Spinal cord (tissue), 9 donors: ENCODE measurements at regions not wholly inside any gene's neighbourhood (a gene's known extent, or its start where the extent isn't known, plus 50 kb on each side); places are given as distances from the start of the nearest gene placed in this dataset.
A peak's percentile ranks its signal among the peaks of the same experiment; 100 is the strongest.

ENCODE experiments used
- DNase-seq, 6 donors: peaks; one replicate each; pipeline versions ENCODE4 v3.0.0 to v3.0.0-alpha.2; 2013 to 2015; ENCODE audit warnings: low spot score in 6 of 6, low read depth in 4 of 6
- H3K27ac ChIP-seq: one replicate; pipeline ENCODE4 v1.5.1; 2013; ENCODE audit warnings: low read depth, low read length, control low read depth
- H3K27me3 ChIP-seq: one replicate; pipeline ENCODE4 v1.6.1; 2013; ENCODE audit warnings: low read length; ENCODE audit not compliant: control insufficient read depth, insufficient read depth
- H3K36me3 ChIP-seq: one replicate; pipeline ENCODE4 v1.6.1; 2013; ENCODE audit warnings: low read length; ENCODE audit not compliant: control insufficient read depth, insufficient read depth
- H3K4me1 ChIP-seq: one replicate; pipeline ENCODE4 v1.6.1; 2013; ENCODE audit warnings: low read length; ENCODE audit not compliant: control insufficient read depth, insufficient read depth
- H3K4me3 ChIP-seq: one replicate; pipeline ENCODE4 v1.5.1; 2013; ENCODE audit warnings: low read depth, low read length, control low read depth
- H3K9me3 ChIP-seq: one replicate; pipeline ENCODE4 v1.6.1; 2013; ENCODE audit warnings: low read length; ENCODE audit not compliant: control insufficient read depth, insufficient read depth
- WGBS: methylation state at CpG from one replicate; pipeline ENCODE4 v1.1.5; 2013; ENCODE audit warnings: missing lambda C conversion rate; ENCODE audit not compliant: insufficient coverage; 5-methylcytosine and 5-hydroxymethylcytosine counted together
- donor health status: healthy.

DNA sequence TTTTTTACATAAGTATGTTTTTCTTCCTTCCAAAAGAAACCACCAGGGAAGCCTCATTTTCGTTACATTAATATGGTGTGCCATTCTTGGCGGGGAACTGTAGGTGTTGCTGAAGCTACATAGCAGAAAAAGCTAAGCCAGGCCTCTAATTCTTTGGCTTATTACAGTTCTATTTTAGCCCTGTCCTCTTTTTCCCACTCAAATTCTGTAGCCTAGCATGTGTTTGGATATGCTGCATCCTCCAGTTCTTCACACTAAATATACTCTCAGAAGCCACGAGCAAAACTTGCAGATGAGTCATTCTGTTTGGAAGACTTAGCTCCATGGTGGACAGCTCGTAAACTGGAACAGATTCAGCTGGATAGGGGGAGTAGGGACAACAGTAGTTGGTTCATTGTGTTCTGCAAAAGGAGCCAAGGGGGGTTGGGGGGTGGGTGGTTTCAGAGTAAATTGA is 369.4 kb downstream of the TMEM161B start:
- DNase-seq: peak in 4 of 6 donors; percentile 31 to 88 (median 60)
- H3K36me3 ChIP-seq: no peaks in the 10 kb centered on the region
- no peaks in the 10 kb centered on the region for H3K9me3 ChIP-seq
- no peaks in the 10 kb centered on the region for H3K27me3 ChIP-seq
- H3K27ac ChIP-seq: peak overlapping the region; percentile 73
- H3K4me3 ChIP-seq: no peak overlapping the region
- H3K4me1 ChIP-seq: peaks cover 3% of the 10 kb centered on the region
- no CpG with 5 or more reads among the region's 4 CpGs for WGBS

DNA sequence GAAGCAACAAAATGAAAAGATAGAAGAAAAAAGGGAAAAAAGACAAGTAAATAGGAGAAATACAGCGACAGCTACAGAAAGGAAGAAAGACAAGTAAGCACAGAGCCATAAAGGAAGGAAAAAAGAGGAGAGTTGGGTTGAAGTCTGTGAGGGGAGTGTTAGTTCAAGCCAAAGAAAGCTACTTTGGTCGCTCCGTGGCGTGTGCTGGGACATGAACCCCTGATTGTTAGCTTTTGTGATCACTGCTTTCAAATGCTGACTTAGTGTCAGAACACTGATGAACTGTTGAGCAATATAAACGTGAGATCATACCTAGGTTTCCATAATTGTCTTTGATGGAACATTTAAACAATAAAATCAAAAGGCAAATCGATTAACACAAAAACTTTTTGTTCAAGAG is 370.1 kb downstream of the TMEM161B start:
- DNase-seq: peak in 3 of 6 donors; percentile 19 to 52 (median 31)
- H3K36me3 ChIP-seq: no peaks in the 10 kb centered on the region
- peaks cover 3% of the 10 kb centered on the region for H3K4me1 ChIP-seq
- WGBS: 64% methylated on average over 4 of the region's 6 CpGs
- no peak overlapping the region for H3K4me3 ChIP-seq
- H3K27ac ChIP-seq: peak overlapping the region; percentile 73
- no peaks in the 10 kb centered on the region for H3K9me3 ChIP-seq
- no peaks in the 10 kb centered on the region for H3K27me3 ChIP-seq

DNA sequence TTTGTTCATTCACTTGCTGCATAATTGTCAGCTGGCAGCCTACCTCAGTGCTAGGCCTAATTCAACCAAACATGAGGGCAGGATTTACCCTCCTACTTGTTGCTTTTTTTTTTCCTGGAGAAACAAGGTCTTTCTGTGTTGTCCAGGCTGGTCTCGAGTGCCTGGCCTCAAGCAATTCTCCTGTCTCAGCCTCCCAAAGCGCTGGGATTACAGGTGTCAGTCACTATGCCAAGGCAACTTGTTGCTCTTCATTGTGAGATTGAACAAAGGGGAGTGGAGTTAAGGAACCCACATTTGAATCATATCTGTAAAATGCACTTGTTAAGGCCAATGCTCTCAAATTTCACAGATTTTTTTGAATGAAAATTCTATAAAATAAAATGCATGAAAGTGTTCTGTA is 380.5 kb downstream of the TMEM161B start:
- Histone ChIP-seq H3K36me3 (no peaks in the 10 kb centered on the region), H3K4me3 (no peak overlapping the region), H3K9me3 (no peaks in the 10 kb centered on the region), H3K27ac (no peak overlapping the region), H3K27me3 (no peaks in the 10 kb centered on the region), H3K4me1 (no peaks in the 10 kb centered on the region)
- DNase-seq: no peak
- 20% methylated on average over 1 of the region's 2 CpGs for WGBS

DNA sequence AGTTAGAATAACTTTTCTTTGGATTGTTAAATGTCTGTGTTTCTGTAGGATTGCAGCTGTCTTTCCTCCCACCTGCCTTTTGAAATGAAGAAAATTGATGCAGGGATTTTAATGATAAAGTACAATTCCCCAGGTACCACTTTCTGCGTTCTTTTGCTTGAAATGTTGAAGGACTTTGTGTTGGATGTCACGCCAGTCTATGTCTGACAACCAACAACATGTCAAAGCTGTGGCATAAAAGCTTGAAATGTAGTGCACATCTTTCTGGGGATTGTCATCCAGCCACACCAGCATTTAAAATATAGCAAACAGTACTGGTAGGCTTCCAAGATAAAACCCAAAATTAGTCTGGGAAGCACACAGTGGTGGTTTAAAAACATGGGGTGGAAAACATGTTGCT is 381.4 kb downstream of the TMEM161B start:
- no peaks in the 10 kb centered on the region for H3K9me3 ChIP-seq
- DNase-seq: no peak
- H3K27ac ChIP-seq: no peak overlapping the region
- WGBS: no CpG with 5 or more reads among the region's 2 CpGs
- no peaks in the 10 kb centered on the region for H3K27me3 ChIP-seq
- no peak overlapping the region for H3K4me3 ChIP-seq
- no peaks in the 10 kb centered on the region for H3K4me1 ChIP-seq
- no peaks in the 10 kb centered on the region for H3K36me3 ChIP-seq

DNA sequence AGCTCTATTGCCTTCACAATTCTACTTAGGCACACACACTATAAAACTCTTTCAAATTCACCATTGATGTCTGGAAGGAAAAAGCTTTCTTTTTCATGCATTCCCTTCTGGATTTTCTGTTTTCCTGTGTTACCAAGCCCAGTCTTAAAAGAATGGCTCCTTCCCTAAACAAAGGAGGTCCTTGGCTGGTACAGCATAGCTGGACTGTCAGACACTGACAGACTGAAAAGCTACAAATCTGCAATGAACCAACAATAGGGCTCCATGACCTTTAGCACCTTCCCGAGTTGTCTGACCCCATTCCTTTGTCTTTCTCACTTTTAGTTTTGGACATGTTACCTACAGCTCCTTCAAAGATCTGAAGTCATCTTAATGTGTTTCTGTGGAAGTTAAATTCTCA is 382.5 kb downstream of the TMEM161B start:
- WGBS: no CpG with 5 or more reads among the region's 1 CpG

DNA sequence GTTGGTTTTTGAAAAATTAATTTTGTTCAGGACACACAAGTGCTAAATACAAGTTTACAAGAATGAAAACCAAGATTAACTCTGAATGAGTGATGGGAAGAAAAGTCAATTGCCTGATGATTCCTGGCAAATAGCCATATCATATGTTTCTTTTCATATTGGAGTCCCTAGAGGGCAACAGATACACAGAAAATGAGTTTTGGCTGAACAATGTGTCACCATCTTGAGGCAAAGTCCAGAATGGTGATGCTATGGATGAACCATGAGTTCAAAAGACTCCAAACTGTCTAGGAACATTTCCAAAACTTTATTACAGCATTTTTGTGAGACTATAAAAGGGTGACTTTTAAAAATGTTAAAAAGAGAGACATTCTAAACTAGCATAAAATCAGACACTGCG is 382.9 kb downstream of the TMEM161B start:
- Histone ChIP-seq H3K4me3 (no peak overlapping the region), H3K27ac (peak overlapping the region; percentile 26), H3K27me3 (no peaks in the 10 kb centered on the region), H3K9me3 (no peaks in the 10 kb centered on the region), H3K36me3 (no peaks in the 10 kb centered on the region), H3K4me1 (no peaks in the 10 kb centered on the region)
- WGBS: no CpG with 5 or more reads among the region's 1 CpG
- DNase-seq: peak in 1 of 6 donors; percentile 50

More for the DNA sequence above, 382.5 kb downstream of the TMEM161B start:
- no peaks in the 10 kb centered on the region for H3K36me3 ChIP-seq
- no peak overlapping the region for H3K4me3 ChIP-seq
- H3K27ac ChIP-seq: peak overlapping the region; percentile 26
- no peaks in the 10 kb centered on the region for H3K4me1 ChIP-seq
- H3K27me3 ChIP-seq: no peaks in the 10 kb centered on the region
- H3K9me3 ChIP-seq: no peaks in the 10 kb centered on the region
- DNase-seq: peak in 3 of 6 donors; percentile 42 to 63 (median 54)

DNA sequence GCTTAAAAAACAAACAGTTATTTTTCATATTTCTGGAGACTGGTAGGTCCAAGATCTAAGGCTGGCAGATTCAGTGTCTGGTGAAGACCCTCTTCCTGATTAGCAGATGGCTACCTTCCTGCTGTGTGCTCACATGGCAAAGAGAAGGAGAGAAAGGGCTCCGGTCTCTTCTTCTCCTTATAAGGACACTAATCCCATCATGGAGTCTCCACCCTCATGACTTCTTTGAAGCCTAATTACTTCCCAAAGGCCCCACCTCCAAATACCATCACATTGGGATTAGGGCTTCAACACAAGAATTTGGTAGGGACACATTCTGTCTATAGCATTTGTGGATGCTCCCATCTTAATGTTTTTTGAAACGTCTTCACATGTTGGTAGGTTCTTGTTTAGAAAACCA is 391.1 kb downstream of the TMEM161B start:
- Histone ChIP-seq H3K36me3 (no peaks in the 10 kb centered on the region), H3K4me3 (no peak overlapping the region), H3K27ac (no peak overlapping the region), H3K27me3 (no peaks in the 10 kb centered on the region), H3K4me1 (no peaks in the 10 kb centered on the region), H3K9me3 (no peaks in the 10 kb centered on the region)
- WGBS: no CpG with 5 or more reads among the region's 2 CpGs
- no peak for DNase-seq

DNA sequence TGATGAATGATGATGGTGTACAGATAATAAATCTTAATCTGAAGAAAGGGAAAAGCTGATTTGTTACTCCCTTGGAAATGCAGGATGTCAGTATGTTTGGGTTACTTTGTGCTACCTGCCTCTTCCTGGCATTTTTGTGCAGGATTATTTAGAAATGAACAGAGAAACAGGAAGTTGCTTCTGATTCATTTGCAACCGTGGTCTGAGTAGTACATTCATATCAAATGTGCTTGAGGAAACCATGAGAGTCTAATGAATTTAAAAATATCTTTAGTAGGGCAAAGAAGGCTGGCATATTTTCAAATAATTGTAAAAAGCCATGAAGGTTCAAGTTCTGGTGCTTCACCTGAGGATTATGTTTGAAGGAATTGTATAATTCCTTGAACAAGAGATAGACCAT is 391.6 kb downstream of the TMEM161B start:
- no peaks in the 10 kb centered on the region for H3K9me3 ChIP-seq
- no peak overlapping the region for H3K27ac ChIP-seq
- H3K27me3 ChIP-seq: no peaks in the 10 kb centered on the region
- no peaks in the 10 kb centered on the region for H3K36me3 ChIP-seq
- H3K4me1 ChIP-seq: no peaks in the 10 kb centered on the region
- no peak overlapping the region for H3K4me3 ChIP-seq
- WGBS: 80% methylated on average over 1 of the region's 1 CpG
- DNase-seq: no peak

DNA sequence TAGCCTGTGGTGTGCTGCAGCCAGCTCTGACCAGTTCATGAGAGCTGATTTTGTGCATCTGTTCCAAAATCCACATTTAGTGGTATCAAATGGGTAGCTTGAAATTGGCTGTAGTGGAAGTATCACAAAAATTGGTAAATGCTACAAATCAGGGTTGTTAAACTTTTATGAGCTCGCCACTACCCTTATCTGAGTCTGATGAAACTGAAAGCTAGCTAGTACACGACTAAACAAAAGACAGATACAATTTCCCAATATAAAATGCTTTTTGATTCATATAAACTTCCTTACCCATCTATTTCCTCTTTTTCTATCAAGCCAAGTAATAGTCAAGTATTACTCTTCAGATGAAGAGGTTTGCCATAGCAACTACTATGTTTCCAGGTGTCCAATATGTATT is 392.0 kb downstream of the TMEM161B start:
- H3K36me3 ChIP-seq: no peaks in the 10 kb centered on the region
- no peak for DNase-seq
- no peak overlapping the region for H3K27ac ChIP-seq
- 100% methylated on average over 1 of the region's 2 CpGs for WGBS
- no peaks in the 10 kb centered on the region for H3K27me3 ChIP-seq
- H3K9me3 ChIP-seq: no peaks in the 10 kb centered on the region
- H3K4me1 ChIP-seq: no peaks in the 10 kb centered on the region
- no peak overlapping the region for H3K4me3 ChIP-seq

DNA sequence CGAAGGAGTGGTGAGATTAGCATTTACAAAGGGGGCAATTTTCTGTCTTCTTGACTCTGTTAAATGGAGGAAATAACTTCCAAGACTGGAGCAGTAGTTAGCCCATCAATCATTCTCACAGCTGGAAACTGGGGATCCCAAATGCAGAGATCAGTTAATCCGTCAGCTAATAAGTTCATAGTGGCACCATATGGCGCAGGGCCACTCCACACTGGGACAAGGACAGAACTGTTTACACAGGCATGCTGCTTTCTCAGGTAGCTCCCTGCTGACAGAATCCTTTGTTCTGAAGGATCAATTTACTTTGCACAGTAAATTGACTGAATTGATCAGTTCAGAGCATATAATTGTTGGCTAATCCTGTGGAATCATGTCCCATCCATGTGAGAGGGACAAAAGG is 395.7 kb downstream of the TMEM161B start:
- Histone ChIP-seq H3K27me3 (no peaks in the 10 kb centered on the region), H3K4me3 (no peak overlapping the region), H3K9me3 (no peaks in the 10 kb centered on the region), H3K4me1 (no peaks in the 10 kb centered on the region), H3K27ac (no peak overlapping the region), H3K36me3 (no peaks in the 10 kb centered on the region)
- DNase-seq: peak in 1 of 6 donors; percentile 49
- 63% methylated on average over 2 of the region's 3 CpGs for WGBS
